Psoas muscle (tissue), 7 donors: ENCODE measurements at regions not wholly inside any gene's neighbourhood (a gene's known extent, or its start where the extent isn't known, plus 50 kb on each side); places are given as distances from the start of the nearest gene placed in this dataset.

Source experiments
- ATAC-seq, 4 donors: fragments of 200-7000 bp; cut with Tn5 transposase; one replicate each; pipeline ENCODE4 v1.9.1; 2020; ENCODE audit warnings: moderate library complexity in 3 of 4, mild to moderate bottlenecking in 2 of 4
- DNase-seq, 2 donors: peaks; one replicate each; pipeline ENCODE4 v3.0.0-alpha.2; 2020
- H3K27ac ChIP-seq: fragments of 200-600 bp; one replicate; pipeline ENCODE4 v1.8.0; 2022
- H3K27me3 ChIP-seq, 3 donors: fragments of 200-600 bp in 1 of 3; one replicate each; pipeline versions ENCODE4 v1.6.1 to v1.8.0; 2013 to 2022; ENCODE audit warnings: low read length in 2 of 3, mild to moderate bottlenecking in 2 of 3, moderate library complexity in 1 of 3; ENCODE audit not compliant: insufficient read depth in 3 of 3
- H3K36me3 ChIP-seq, 2 donors: fragments of 200-600 bp in 1 of 2; one replicate each; pipeline versions ENCODE4 v1.6.1 to v1.8.0; 2013 to 2022; ENCODE audit warnings: low read depth in 1 of 2, mild to moderate bottlenecking in 1 of 2, moderate library complexity in 1 of 2; ENCODE audit not compliant: insufficient read depth in 1 of 2
- H3K4me1 ChIP-seq: fragments of 200-600 bp; one replicate; pipeline ENCODE4 v1.8.0; 2022
- H3K4me3 ChIP-seq: fragments of 200-600 bp; one replicate; pipeline ENCODE4 v1.8.0; 2022; ENCODE audit warnings: mild to moderate bottlenecking
- H3K9me3 ChIP-seq: fragments of 200-600 bp; one replicate; pipeline ENCODE4 v1.8.0; 2022
- CTCF ChIP-seq: fragments of 200-600 bp; IDR thresholded peaks from one replicate; pipeline ENCODE4 v1.8.0; 2022; ENCODE audit warnings: antibody characterized with exemption
- WGBS, 3 donors: extraction: QIAGEN DNeasy Blood & Tissue Kit; methylation state at CpG; one replicate each; pipeline versions ENCODE4 v1.1.6 to v1.1.7; 2013; 5-methylcytosine and 5-hydroxymethylcytosine counted together
- intact Hi-C, 2 donors: fragments of 100-400 bp; cut with DNase I; formaldehyde crosslinking; loops; one replicate each; pipeline versions ENCODE4 v1.11.0 to v1.14.2; 2022
- donor health status: healthy with polysubstance abuse.
- donor health status: DM: no; HTN: no; CAD: no; lungs with moderate emphysema.
- donor health status: Bipolar disorder and iron deficiency.
- donor health status: healthy.
- donor health status: DM: yes; HTN: yes; CAD: no.
- donor health status: DM: no; HTN: no; CAD: no.
- donor health status: DM: yes; HTN: yes; CAD: no.

- Histone ChIP-seq H3K4me1 (no peaks in the 10 kb centered on the region), H3K36me3 (no peaks in the 10 kb centered on the region), H3K4me3 (no peak overlapping the region), H3K9me3 (no peaks in the 10 kb centered on the region), H3K27me3 (no peaks in the 10 kb centered on the region), H3K27ac (no peak overlapping the region)
- WGBS, 3 donors: 53 to 78% (median 75%) methylated on average over 1 of the region's 1 CpG
- no peak for DNase-seq
- ATAC-seq: no peak
- TF ChIP-seq CTCF: no peak
- intact Hi-C loops: no loop called here
These were observed 94.1 kb downstream of the FSCB start for GRCh38 chr14:44412858-44413569.

GRCh38 chr14:44405011-44405486 lies 102.0 kb downstream of the FSCB start:
- WGBS, 3 donors: 39 to 54% (median 45%) methylated on average over 5 of the region's 5 CpGs
- no peaks in the 10 kb centered on the region for H3K27me3 ChIP-seq
- ATAC-seq (no peak), DNase-seq (no peak)
- TF ChIP-seq CTCF: no peak
- no peaks in the 10 kb centered on the region for H3K9me3 ChIP-seq
- H3K4me1 ChIP-seq: no peaks in the 10 kb centered on the region
- H3K36me3 ChIP-seq: no peaks in the 10 kb centered on the region
- no peak overlapping the region for H3K27ac ChIP-seq
- no peak overlapping the region for H3K4me3 ChIP-seq
- intact Hi-C loops: no loop called here

GRCh38 chr14:44404599-44404998 lies 102.5 kb downstream of the FSCB start:
- Histone ChIP-seq H3K36me3 (no peaks in the 10 kb centered on the region), H3K4me3 (no peak overlapping the region), H3K27ac (no peak overlapping the region), H3K27me3 (no peaks in the 10 kb centered on the region), H3K4me1 (no peaks in the 10 kb centered on the region), H3K9me3 (no peaks in the 10 kb centered on the region)
- no peak for TF ChIP-seq CTCF
- no peak for ATAC-seq
- 47 to 50% (median 48%) methylated on average over 3 of the region's 3 CpGs for WGBS, 3 donors
- intact Hi-C loops: no loop called here
- DNase-seq: no peak

- Histone ChIP-seq H3K36me3 (no peaks in the 10 kb centered on the region), H3K27me3 (no peaks in the 10 kb centered on the region), H3K4me1 (no peaks in the 10 kb centered on the region), H3K4me3 (no peak overlapping the region), H3K27ac (no peak overlapping the region), H3K9me3 (no peaks in the 10 kb centered on the region)
- WGBS, 3 donors: 26 to 40% (median 28%) methylated on average over 1 of the region's 1 CpG
- ATAC-seq: no peak
- no peak for DNase-seq
- intact Hi-C loops: no loop called here
- TF ChIP-seq CTCF: no peak
These were observed 103.0 kb downstream of the FSCB start for GRCh38 chr14:44404036-44404435.

- WGBS, 3 donors: 62 to 78% (median 67%) methylated on average over 3 of the region's 3 CpGs
- no peaks in the 10 kb centered on the region for H3K27me3 ChIP-seq
- intact Hi-C loops: no loop called here
- ATAC-seq (no peak), DNase-seq (no peak)
- H3K36me3 ChIP-seq: no peaks in the 10 kb centered on the region
- no peaks in the 10 kb centered on the region for H3K4me1 ChIP-seq
- no peak for TF ChIP-seq CTCF
- no peak overlapping the region for H3K4me3 ChIP-seq
- H3K27ac ChIP-seq: no peak overlapping the region
- H3K9me3 ChIP-seq: no peaks in the 10 kb centered on the region
These were observed 103.9 kb downstream of the FSCB start for GRCh38 chr14:44403193-44403592.
